DMS53 treated with DMSO at 0.1 percent for 48 hours (cell line): ENCODE measurements at regions not wholly inside any gene's neighbourhood (a gene's known extent, or its start where the extent isn't known, plus 50 kb on each side); places are given as distances from the start of the nearest gene placed in this dataset.

Experiments used
- DNase-seq: peaks from one replicate; lab custom pipeline; 2025; ENCODE audit not compliant: unreplicated experiment; lab: John Stamatoyannopoulos, UW

DNA sequence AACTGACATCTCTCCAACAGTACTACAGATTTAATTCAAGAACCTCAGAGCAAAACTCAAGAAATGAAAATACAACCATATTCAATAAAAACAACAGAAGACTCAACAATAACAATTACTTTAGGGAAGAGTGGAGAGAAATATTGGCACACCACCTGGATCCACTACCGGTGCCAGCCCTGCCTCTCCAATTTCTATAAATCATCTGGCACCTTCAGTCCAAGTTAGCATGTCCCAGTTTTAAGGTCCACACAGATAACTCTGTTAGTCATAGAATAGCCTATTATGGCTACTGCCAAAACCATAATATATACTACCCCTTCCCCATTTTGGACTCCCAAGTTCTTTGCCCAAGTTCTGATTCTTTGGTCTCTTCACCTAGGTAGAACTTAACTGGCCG is 69.9 kb upstream of the PSMA6 start:
- DNase-seq: no peak

DNA sequence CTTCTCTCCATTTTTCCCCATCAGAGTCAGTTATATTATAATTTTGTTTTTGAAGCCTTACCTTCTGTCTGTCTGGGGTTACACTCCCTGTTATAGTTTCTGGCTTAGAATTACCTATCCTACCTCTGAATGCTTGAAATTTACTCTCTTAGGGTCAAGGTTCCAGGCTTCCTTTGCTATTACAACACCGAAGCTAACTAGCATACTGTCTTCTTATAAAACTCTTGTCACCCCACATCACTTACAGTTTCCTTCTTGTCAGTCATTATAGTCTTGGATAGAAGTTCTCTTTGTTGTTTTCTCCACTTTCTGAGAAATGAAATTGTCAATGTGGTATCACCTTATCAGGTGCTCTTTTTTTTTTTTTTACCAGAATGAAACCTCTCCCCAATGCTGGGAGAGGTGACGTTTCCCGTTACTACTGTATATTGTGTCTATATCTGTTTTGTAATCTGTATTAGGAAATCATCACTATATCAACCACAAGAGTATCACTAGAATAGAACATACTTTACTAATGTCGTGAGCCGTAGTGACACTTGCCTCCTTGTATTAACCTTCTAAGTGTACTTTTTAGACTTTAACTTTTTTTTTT is 69.2 kb upstream of the PSMA6 start:
- DNase-seq: no peak

DNA sequence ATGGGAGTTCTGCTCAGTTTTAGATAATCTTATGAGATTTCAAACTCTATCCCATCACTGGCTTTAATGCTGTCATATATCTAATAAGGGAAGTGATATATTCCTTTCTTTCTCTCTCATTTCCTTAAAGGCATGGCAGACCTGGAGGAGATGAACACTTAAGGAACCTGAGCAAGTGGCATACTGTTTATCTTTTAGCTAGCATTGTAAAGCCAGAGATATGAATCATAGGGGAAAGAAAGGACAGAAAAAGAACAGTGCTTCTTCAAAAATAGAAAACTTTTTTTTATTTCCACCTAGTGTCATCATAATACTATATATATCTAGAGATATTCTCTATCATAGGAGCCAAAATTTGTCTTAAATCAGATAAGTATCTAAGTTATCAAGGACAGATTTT is 68.3 kb upstream of the PSMA6 start:
- no peak for DNase-seq

DNA sequence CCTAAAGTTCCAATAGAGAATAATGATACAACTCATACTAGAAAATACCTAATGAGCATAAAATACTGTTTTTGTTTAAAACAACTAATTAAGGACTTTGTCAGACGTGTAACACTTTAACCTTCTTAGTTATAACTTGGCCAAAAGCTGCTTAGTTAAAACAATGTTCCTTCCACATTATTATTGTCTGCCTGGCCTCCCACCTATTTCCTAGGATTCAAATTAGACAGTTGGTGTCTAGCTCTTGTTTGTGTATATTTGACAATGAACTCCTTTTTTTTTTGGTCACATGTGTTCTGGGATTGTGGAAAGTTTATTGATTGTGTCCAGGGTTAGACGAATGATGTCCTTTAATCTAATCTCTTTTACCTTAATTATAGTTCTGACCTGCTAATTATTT is 67.6 kb upstream of the PSMA6 start:
- DNase-seq: no peak

DNA sequence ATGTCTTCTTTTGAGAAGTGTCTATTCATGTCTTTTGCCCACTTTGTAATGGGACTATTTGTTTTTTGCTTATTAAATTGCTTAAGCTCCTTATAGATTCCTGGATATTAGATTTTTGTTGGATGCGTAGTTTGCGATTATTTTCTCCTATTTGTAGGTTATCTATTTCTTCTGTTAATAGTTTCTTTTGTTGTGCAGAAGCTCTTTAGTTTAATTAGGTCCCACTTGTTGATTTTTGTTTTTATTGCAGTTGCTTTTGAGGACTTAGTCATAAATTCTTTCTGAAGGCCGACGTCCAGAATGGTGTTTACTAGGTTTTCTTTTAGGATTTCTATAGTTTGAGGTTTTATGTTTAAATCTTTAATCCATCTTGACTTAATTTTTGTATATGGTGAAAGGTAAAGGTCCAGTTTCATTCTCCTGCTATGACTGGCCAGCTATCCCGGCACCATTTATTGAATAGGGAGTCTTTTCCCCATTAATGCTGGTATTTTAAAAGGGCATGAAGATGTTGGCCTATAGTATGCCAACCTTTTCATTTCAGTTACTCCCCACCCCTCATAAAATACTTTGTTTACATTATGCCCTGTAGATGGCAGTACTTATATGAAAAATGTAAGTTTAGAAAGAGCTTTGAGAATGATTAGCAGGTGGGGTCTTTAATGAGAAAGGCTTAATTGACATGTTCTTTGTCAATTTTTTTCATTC is 62.9 kb upstream of the PSMA6 start:
- no peak for DNase-seq

DNA sequence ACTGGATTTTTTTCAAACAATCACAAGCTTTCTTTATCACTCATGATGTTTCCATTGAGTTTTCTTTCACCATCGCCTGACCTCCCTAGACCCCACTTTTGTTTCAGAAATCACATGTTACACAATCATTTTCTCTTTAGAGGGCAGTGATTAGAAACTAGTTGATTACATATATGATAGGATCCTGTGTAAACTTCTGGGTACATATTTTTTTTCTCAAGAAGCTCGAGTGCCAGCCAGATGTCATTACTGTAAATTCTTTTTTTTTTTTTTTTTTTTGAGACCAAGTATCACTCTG is 62.4 kb upstream of the PSMA6 start:
- DNase-seq: no peak

DNA sequence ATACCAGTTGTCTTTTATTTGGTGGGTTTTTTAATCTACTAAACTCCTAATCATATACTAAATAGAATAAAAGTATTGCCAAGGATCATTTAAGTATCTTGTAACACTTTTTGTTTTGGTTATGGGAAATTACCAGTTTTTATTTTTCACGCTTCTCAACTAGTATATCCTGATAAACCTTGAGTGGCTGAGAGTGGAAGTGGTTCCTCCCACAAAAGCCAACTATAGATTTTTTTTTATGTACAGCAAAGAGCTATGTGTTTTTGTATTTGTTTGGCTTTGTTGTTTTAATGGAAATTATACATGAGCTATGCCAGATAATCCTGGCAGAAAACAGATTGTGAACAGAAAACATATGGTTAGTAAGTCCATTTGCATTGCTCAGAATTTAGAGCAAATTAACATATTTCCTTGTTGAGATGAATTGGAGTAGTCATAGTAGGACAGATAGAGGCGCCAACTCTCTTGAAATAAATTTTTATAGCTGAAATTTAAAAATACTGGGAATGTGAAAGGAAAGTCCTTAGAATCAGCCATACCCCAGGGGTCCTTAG is 60.9 kb upstream of the PSMA6 start:
- DNase-seq: no peak

DNA sequence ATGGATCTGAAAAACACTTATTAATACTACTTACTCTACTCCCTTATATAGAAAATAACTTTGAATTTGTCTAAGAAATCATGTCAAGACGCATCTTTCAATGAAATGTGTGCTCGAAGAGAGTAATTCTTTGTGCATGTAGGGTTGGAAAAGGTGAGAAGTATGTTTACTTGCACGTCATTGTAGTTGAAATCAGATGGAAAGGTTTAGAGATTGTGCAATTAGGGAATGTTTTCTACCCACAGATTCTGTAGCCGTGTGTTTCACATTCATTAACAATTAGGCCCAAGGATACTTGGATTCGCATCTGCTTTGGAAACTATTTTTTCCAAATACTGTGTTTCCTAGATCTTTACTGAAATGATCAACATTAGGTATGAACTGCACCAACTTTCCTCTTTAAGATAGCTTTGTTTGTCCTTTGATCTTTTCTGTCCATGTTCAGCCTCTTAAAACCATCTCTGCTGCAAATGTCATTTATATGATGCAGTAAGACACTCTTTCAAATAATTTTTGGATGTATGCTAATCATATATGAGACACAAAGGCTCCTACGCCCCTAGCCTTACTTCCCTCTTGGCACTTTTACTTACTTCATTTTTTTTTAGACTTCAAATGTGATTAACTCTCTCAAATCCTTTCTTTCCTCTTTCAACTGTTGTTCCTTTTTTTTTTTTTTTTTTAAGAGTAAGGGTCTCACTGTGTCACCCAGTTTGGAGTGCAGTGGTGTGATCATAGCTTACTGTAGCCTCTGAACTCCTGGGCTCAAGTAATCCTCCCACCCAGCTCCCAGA is 58.0 kb upstream of the PSMA6 start:
- no peak for DNase-seq

DNA sequence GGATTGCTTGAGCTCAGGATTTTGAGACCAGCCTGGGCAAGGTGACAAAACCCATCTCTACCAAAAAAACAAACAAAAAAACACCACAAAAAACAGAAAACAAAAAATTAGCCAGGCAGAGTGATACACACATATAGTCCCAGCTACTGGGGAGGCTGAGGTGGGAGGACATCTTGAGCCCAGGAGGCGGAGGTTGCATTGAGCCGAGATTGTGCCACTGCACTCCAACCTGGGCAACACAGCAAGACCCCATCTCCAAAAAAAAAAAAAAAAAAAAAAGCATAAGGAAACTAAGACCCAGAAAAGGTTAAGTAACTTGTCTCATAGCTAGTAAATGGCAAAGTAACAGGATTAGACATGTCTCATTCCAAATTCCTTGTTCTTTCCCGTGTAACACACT is 56.3 kb upstream of the PSMA6 start:
- no peak for DNase-seq

DNA sequence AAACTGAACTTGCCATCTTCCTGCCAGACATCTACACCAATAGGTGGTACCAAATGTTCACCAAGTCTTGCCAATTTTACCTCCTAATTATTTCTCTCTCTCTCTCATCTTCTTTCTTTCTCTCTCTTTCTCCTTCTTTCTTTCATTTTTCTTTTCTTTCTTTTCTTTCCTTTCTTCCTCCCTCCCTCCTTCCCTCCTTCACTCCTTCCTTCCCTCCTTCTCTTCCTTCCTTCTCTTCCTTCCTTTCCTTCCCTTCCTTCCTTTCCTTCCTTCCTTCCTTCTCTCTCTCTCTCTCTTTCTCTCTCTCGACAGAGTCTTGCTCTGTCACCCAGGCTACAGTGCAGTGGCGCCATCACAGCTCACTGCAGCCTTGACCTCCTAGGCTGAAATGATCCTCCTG is 55.4 kb upstream of the PSMA6 start:
- no peak for DNase-seq

DNA sequence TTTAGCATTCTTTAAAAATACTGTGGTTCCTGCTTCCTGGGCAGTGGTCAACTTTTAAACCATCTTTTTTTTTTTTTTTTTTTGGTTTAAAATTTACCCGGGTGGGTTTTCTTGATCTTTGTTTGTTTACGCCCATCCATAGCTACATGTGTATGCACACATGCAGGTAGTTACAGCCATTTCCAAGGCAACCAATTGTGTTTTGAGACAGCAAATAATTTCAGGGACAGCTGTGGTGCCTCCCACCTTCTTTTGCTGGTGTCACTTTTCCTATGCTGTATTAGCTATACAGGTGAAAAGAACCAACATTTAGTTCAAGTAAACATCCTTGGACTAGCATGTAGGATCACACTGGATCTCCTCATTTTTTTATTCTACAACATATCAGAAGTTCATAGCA is 52.0 kb upstream of the PSMA6 start:
- no peak for DNase-seq
